CD4-positive, alpha-beta T cell (primary cell): ENCODE measurements at regions not wholly inside any gene's neighbourhood (a gene's known extent, or its start where the extent isn't known, plus 50 kb on each side); places are given as distances from the start of the nearest gene placed in this dataset.

Experiments
- ATAC-seq: fragments of 200-7000 bp; cut with Tn5 transposase; one replicate; pipeline ENCODE4 v1.10.0; 2022; ENCODE audit warnings: mild to moderate bottlenecking; ENCODE audit not compliant: poor library complexity
- CTCF ChIA-PET: fragments of 350-600 bp; sonication (Branson Sonifier 250); formaldehyde crosslinking; loops from one replicate; lab custom pipeline; 2021; ENCODE audit warnings: antibody characterized with exemption, inconsistent platforms; lab: Charles Lee
- POLR2A ChIA-PET: fragments of 350-600 bp; sonication (Branson Sonifier 250); formaldehyde crosslinking; loops from one replicate; lab custom pipeline; 2021; ENCODE audit warnings: antibody characterized with exemption, inconsistent platforms; lab: Charles Lee
- DNase-seq, 14 experiments: peaks; one replicate each; pipeline ENCODE4 v3.0.0-alpha.2; 2013 to 2020; ENCODE audit warnings: mixed read lengths in 2 of 14
- H3K27ac ChIP-seq, 2 donors: one replicate each; pipeline versions ENCODE4 v1.5.1 to v1.7.0; 2013; ENCODE audit warnings: low read length in 2 of 2, low read depth in 1 of 2, mild to moderate bottlenecking in 1 of 2
- H3K27me3 ChIP-seq, 2 experiments: 1 replicate in 1 of 2; 2 replicates in 1 of 2; pipeline versions ENCODE4 v1.6.1 to v1.7.0; 2013; ENCODE audit warnings: low read length in 2 of 2, control low read depth in 1 of 2, mild to moderate bottlenecking in 1 of 2, moderate library complexity in 1 of 2; ENCODE audit not compliant: insufficient read depth in 2 of 2, control insufficient read depth in 1 of 2
- H3K36me3 ChIP-seq: one replicate; pipeline ENCODE4 v1.6.1; 2013; ENCODE audit warnings: low read length, control low read depth; ENCODE audit not compliant: insufficient read depth
- H3K4me1 ChIP-seq: one replicate; pipeline ENCODE4 v1.6.1; 2013; ENCODE audit warnings: low read length, control low read depth; ENCODE audit not compliant: insufficient read depth
- H3K4me3 ChIP-seq: one replicate; pipeline ENCODE4 v1.5.1; 2013; ENCODE audit warnings: mild to moderate bottlenecking, low read length, moderate library complexity
- H3K9me3 ChIP-seq, 2 experiments: 1 replicate in 1 of 2; 2 replicates in 1 of 2; pipeline versions ENCODE4 v1.6.1 to v1.7.0; 2013; ENCODE audit warnings: low read length in 2 of 2, mild to moderate bottlenecking in 2 of 2, control low read depth in 1 of 2, moderate library complexity in 1 of 2; ENCODE audit not compliant: control insufficient read depth in 1 of 2, insufficient read depth in 1 of 2
- H3K27ac Mint-ChIP-seq: one replicate; pipeline ENCODE4 v1.8.0; 2020; ENCODE audit warnings: mixed read lengths
- H3K27me3 Mint-ChIP-seq: one replicate; pipeline ENCODE4 v1.8.0; 2021; ENCODE audit warnings: mixed read lengths
- H3K36me3 Mint-ChIP-seq: one replicate; pipeline ENCODE4 v1.8.0; 2021; ENCODE audit warnings: low read depth, mixed read lengths
- H3K4me1 Mint-ChIP-seq: one replicate; pipeline ENCODE4 v1.8.0; 2021; ENCODE audit warnings: low read depth, mixed read lengths
- H3K4me3 Mint-ChIP-seq: one replicate; pipeline ENCODE4 v1.8.0; 2020; ENCODE audit warnings: mild to moderate bottlenecking, mixed read lengths
- H3K9me3 Mint-ChIP-seq: one replicate; pipeline ENCODE4 v1.8.0; 2020; ENCODE audit warnings: mixed read lengths
- CTCF ChIP-seq: fragments of 200-600 bp; IDR thresholded peaks from one replicate; pipeline ENCODE4 v1.8.0; 2022; ENCODE audit warnings: antibody characterized with exemption, mild to moderate bottlenecking
- intact Hi-C, 2 experiments: fragments of 100-400 bp; cut with DNase I in 1 of 2; cut with micrococcal nuclease in 1 of 2; formaldehyde crosslinking; loops; one replicate each; pipeline versions ENCODE4 v1.15.1 to v1.9.0; 2023 to 2025; cut with DNase I, micrococcal nuclease

- Mint-ChIP-seq H3K27ac (no peak overlapping the region), H3K4me1 (no peaks in the 10 kb centered on the region), H3K36me3 (no peaks in the 10 kb centered on the region), H3K4me3 (no peak overlapping the region), H3K9me3 (peaks cover 18% of the 10 kb centered on the region), H3K27me3 (no peaks in the 10 kb centered on the region)
- Histone ChIP-seq H3K27ac (no peak overlapping the region), H3K9me3 (no peaks in the 10 kb centered on the region), H3K36me3 (no peaks in the 10 kb centered on the region), H3K4me1 (no peaks in the 10 kb centered on the region), H3K27me3 (no peaks in the 10 kb centered on the region), H3K4me3 (no peak overlapping the region)
- intact Hi-C loops: no loop called here
- ChIA-PET POLR2A (no interaction called here), CTCF (no interaction called here)
- ATAC-seq (no peak), DNase-seq (no peak)
- TF ChIP-seq CTCF: no peak
These were observed 369.5 kb upstream of the CELF4 start for GRCh38 chr18:37935086-37935485.

GRCh38 chr18:37930640-37931039 lies 365.0 kb upstream of the CELF4 start:
- Mint-ChIP-seq H3K4me1 (no peaks in the 10 kb centered on the region), H3K4me3 (no peak overlapping the region), H3K36me3 (no peaks in the 10 kb centered on the region), H3K27me3 (no peaks in the 10 kb centered on the region), H3K9me3 (peaks cover 5% of the 10 kb centered on the region), H3K27ac (no peak overlapping the region)
- ATAC-seq (no peak), DNase-seq (no peak)
- H3K27me3 ChIP-seq: no peaks in the 10 kb centered on the region
- H3K27ac ChIP-seq: no peak overlapping the region
- H3K36me3 ChIP-seq: no peaks in the 10 kb centered on the region
- POLR2A ChIA-PET: no interaction called here
- TF ChIP-seq CTCF: no peak
- no peak overlapping the region for H3K4me3 ChIP-seq
- H3K9me3 ChIP-seq: no peaks in the 10 kb centered on the region
- intact Hi-C loops: no loop called here
- CTCF ChIA-PET: no interaction called here
- no peaks in the 10 kb centered on the region for H3K4me1 ChIP-seq

GRCh38 chr18:37922162-37922561 lies 356.6 kb upstream of the CELF4 start:
- Mint-ChIP-seq H3K4me1 (no peaks in the 10 kb centered on the region), H3K27me3 (no peaks in the 10 kb centered on the region), H3K27ac (no peak overlapping the region), H3K36me3 (no peaks in the 10 kb centered on the region), H3K4me3 (no peak overlapping the region), H3K9me3 (peaks cover 2% of the 10 kb centered on the region)
- Histone ChIP-seq H3K36me3 (no peaks in the 10 kb centered on the region), H3K4me3 (no peak overlapping the region), H3K27me3 (no peaks in the 10 kb centered on the region), H3K27ac (no peak overlapping the region), H3K4me1 (no peaks in the 10 kb centered on the region), H3K9me3 (peaks cover 0 to 6% of the 10 kb centered on the region in 2 experiments)
- CTCF ChIA-PET: no interaction called here
- DNase-seq (no peak), ATAC-seq (no peak)
- intact Hi-C loops: no loop called here
- POLR2A ChIA-PET: no interaction called here
- TF ChIP-seq CTCF: no peak
